Neuronal stem cell (in vitro differentiated cells): ENCODE measurements at regions not wholly inside any gene's neighbourhood (a gene's known extent, or its start where the extent isn't known, plus 50 kb on each side); places are given as distances from the start of the nearest gene placed in this dataset.

Experiments
- DNase-seq: peaks from one replicate; pipeline ENCODE4 v3.0.0-alpha.2; 2013; ENCODE audit warnings: low spot score
- H2AFZ ChIP-seq: one replicate; pipeline ENCODE4 v1.6.1; 2013; ENCODE audit warnings: mild to moderate bottlenecking, low read length, inconsistent platforms
- H2AK5ac ChIP-seq: 2 replicates; pipeline ENCODE4 v1.6.1; 2013; ENCODE audit warnings: low read depth, mild to moderate bottlenecking, inconsistent platforms, low read length, moderate library complexity, mixed read lengths
- H2BK120ac ChIP-seq: 2 replicates; pipeline ENCODE4 v1.6.1; 2013; ENCODE audit warnings: low read depth, mild to moderate bottlenecking, inconsistent platforms, low read length, moderate library complexity, mixed read lengths
- H2BK12ac ChIP-seq: one replicate; pipeline ENCODE4 v1.6.1; 2013; ENCODE audit warnings: low read length, inconsistent platforms
- H2BK15ac ChIP-seq: 2 replicates; pipeline ENCODE4 v1.6.1; 2013; ENCODE audit warnings: mild to moderate bottlenecking, low read length, inconsistent platforms, mixed read lengths
- H2BK5ac ChIP-seq: one replicate; pipeline ENCODE4 v1.6.1; 2013; ENCODE audit warnings: inconsistent platforms, mild to moderate bottlenecking, low read length, moderate library complexity
- H3K14ac ChIP-seq: one replicate; pipeline ENCODE4 v1.6.1; 2013; ENCODE audit warnings: low read length, inconsistent platforms
- H3K18ac ChIP-seq: 2 replicates; pipeline ENCODE4 v1.6.1; 2013; ENCODE audit warnings: low read length, inconsistent platforms
- H3K23ac ChIP-seq: 2 replicates; pipeline ENCODE4 v1.6.1; 2013; ENCODE audit warnings: low read depth, mild to moderate bottlenecking, mixed read lengths, low read length, inconsistent platforms; ENCODE audit not compliant: poor library complexity
- H3K27ac ChIP-seq: replicated peaks from 3 replicates; pipeline ENCODE4 v1.5.1; 2013; ENCODE audit warnings: low read length, inconsistent platforms
- H3K27me3 ChIP-seq, 3 experiments: 2 replicates each; pipeline ENCODE4 v1.6.1; 2013; ENCODE audit warnings: low read length in 3 of 3, mild to moderate bottlenecking in 2 of 3, inconsistent platforms in 1 of 3, low read depth in 1 of 3, mixed read lengths in 1 of 3, moderate library complexity in 1 of 3; ENCODE audit not compliant: control insufficient read depth in 3 of 3, insufficient read depth in 3 of 3
- H3K36me3 ChIP-seq, 2 donors: replicated peaks in 1 of 2; 2 replicates each; pipeline ENCODE4 v1.6.1; 2013; ENCODE audit warnings: low read length in 2 of 2; ENCODE audit not compliant: control insufficient read depth in 2 of 2, insufficient read depth in 2 of 2
- H3K4ac ChIP-seq: 2 replicates; pipeline ENCODE4 v1.6.1; 2013; ENCODE audit warnings: inconsistent platforms, mild to moderate bottlenecking, low read length, moderate library complexity
- H3K4me1 ChIP-seq, 2 donors: 1 replicate in 1 of 2; 2 replicates in 1 of 2; pipeline ENCODE4 v1.6.1; 2013; ENCODE audit warnings: low read length in 2 of 2, low read depth in 1 of 2; ENCODE audit not compliant: control insufficient read depth in 2 of 2, insufficient read depth in 1 of 2
- H3K4me2 ChIP-seq: one replicate; pipeline ENCODE4 v1.6.1; 2013; ENCODE audit warnings: mild to moderate bottlenecking, low read length, inconsistent platforms; ENCODE audit not compliant: insufficient read depth, poor library complexity, severe bottlenecking
- H3K4me3 ChIP-seq, 2 donors: 2 replicates each; pipeline ENCODE4 v1.5.1; 2013; ENCODE audit warnings: low read length in 2 of 2, mild to moderate bottlenecking in 2 of 2, inconsistent platforms in 1 of 2, moderate library complexity in 1 of 2
- H3K79me1 ChIP-seq: one replicate; pipeline ENCODE4 v1.6.1; 2013; ENCODE audit warnings: low read depth, mild to moderate bottlenecking, inconsistent platforms, low read length, moderate library complexity
- H3K9ac ChIP-seq: one replicate; pipeline ENCODE4 v1.6.1; 2013; ENCODE audit warnings: mild to moderate bottlenecking, low read depth, low read length, inconsistent platforms; ENCODE audit not compliant: poor library complexity
- H3K9me3 ChIP-seq, 2 donors: replicated peaks in 1 of 2; 2 replicates each; pipeline versions ENCODE3 to v1.6.1; 2013; ENCODE audit warnings: low read length in 2 of 2, mild to moderate bottlenecking in 2 of 2, inconsistent platforms in 1 of 2, low read depth in 1 of 2, mixed read lengths in 1 of 2, moderate library complexity in 1 of 2; ENCODE audit not compliant: control insufficient read depth in 2 of 2, insufficient read depth in 1 of 2
- H4K8ac ChIP-seq: one replicate; pipeline ENCODE4 v1.6.1; 2013; ENCODE audit warnings: low read depth, mild to moderate bottlenecking, inconsistent platforms, low read length, moderate library complexity
- H4K91ac ChIP-seq: one replicate; pipeline ENCODE4 v1.6.1; 2013; ENCODE audit warnings: low read length, low read depth, mild to moderate bottlenecking, inconsistent platforms; ENCODE audit not compliant: poor library complexity
- WGBS, 2 donors: extraction: QIAGEN DNeasy Blood & Tissue Kit; methylation state at CpG; one replicate each; pipeline ENCODE4 v1.1.7; 2013; ENCODE audit warnings: missing lambda C conversion rate in 2 of 2, mixed read lengths in 1 of 2; ENCODE audit not compliant: insufficient read length in 2 of 2, insufficient replicate concordance in 1 of 2; ENCODE audit errors: extremely low coverage in 2 of 2; 5-methylcytosine and 5-hydroxymethylcytosine counted together

- H2BK15ac ChIP-seq, result no peak overlapping the region
- no peak overlapping the region for H3K4ac ChIP-seq
- H4K91ac ChIP-seq, result no peak overlapping the region
- H3K27me3 ChIP-seq, result no peaks in the 10 kb centered on the region
- no peak overlapping the region for H2BK5ac ChIP-seq
- no peaks in the 10 kb centered on the region for H3K9me3 ChIP-seq
- no peak overlapping the region for H3K14ac ChIP-seq
- H3K27ac ChIP-seq, result no peak overlapping the region
- no peak overlapping the region for H2BK12ac ChIP-seq
- no peaks in the 10 kb centered on the region for H3K4me1 ChIP-seq
- H3K4me3 ChIP-seq, result no peak overlapping the region
- H3K23ac ChIP-seq, result no peak overlapping the region
- no peak overlapping the region for H2AK5ac ChIP-seq
- no peaks in the 10 kb centered on the region for H3K36me3 ChIP-seq
- WGBS, 2 donors, result no CpG with 5 or more reads among the region's 1 CpG
- H4K8ac ChIP-seq, result no peak overlapping the region
- no peaks in the 10 kb centered on the region for H3K79me1 ChIP-seq
- H2BK120ac ChIP-seq, result no peak overlapping the region
- no peak overlapping the region for H2AFZ ChIP-seq
- no peak overlapping the region for H3K18ac ChIP-seq
- H3K4me2 ChIP-seq, result no peak overlapping the region
- no peak for DNase-seq
- H3K9ac ChIP-seq, result no peak overlapping the region
Measured at GRCh38 chrX:15963858-15964257, 109.2 kb upstream of the AP1S2 start.

GRCh38 chrX:15960237-15960636, 105.6 kb upstream of the AP1S2 start:
- no peaks in the 10 kb centered on the region for H3K27me3 ChIP-seq
- no CpG with 5 or more reads among the region's 2 CpGs for WGBS, 2 donors

GRCh38 chrX:15956681-15957080, 102.1 kb upstream of the AP1S2 start:
- Histone ChIP-seq H4K8ac (no peak overlapping the region), H3K4me1 (peaks cover 1 to 13% of the 10 kb centered on the region in 2 donors), H3K4me3 (peak overlapping the region in 1 of 2 donors; percentile 2), H4K91ac (no peak overlapping the region), H3K36me3 (no peaks in the 10 kb centered on the region), H3K4me2 (peak overlapping the region; percentile 11), H3K14ac (no peak overlapping the region), H3K27me3 (no peaks in the 10 kb centered on the region), H3K27ac (peak overlapping the region; percentile 89), H2AFZ (peak overlapping the region; percentile 85), H2BK120ac (no peak overlapping the region), H3K9me3 (no peaks in the 10 kb centered on the region), H3K79me1 (no peaks in the 10 kb centered on the region), H2BK5ac (no peak overlapping the region), H3K18ac (no peak overlapping the region), H3K9ac (no peak overlapping the region), H3K23ac (no peak overlapping the region), H2BK15ac (no peak overlapping the region), H3K4ac (no peak overlapping the region), H2AK5ac (no peak overlapping the region), H2BK12ac (no peak overlapping the region)
- WGBS, 2 donors, result no CpG with 5 or more reads among the region's 9 CpGs
- peak; percentile 48 for DNase-seq

More at GRCh38 chrX:15960237-15960636, 105.6 kb upstream of the AP1S2 start:
- Histone ChIP-seq H3K14ac (no peak overlapping the region), H2AFZ (no peak overlapping the region), H2BK120ac (no peak overlapping the region), H3K4me1 (peaks cover 1 to 13% of the 10 kb centered on the region in 2 donors), H2BK5ac (no peak overlapping the region), H3K4me3 (no peak overlapping the region), H3K4ac (no peak overlapping the region), H3K79me1 (no peaks in the 10 kb centered on the region), H4K91ac (no peak overlapping the region), H4K8ac (no peak overlapping the region), H3K18ac (no peak overlapping the region), H3K23ac (no peak overlapping the region), H2BK15ac (no peak overlapping the region), H3K9ac (no peak overlapping the region), H3K36me3 (no peaks in the 10 kb centered on the region), H3K4me2 (no peak overlapping the region), H2BK12ac (no peak overlapping the region), H3K27ac (no peak overlapping the region), H3K9me3 (no peaks in the 10 kb centered on the region), H2AK5ac (no peak overlapping the region)
- DNase-seq, result no peak

- Histone ChIP-seq H3K9me3 (no peaks in the 10 kb centered on the region), H2AFZ (no peak overlapping the region), H3K9ac (no peak overlapping the region), H2BK120ac (no peak overlapping the region), H3K4me3 (no peak overlapping the region), H3K79me1 (no peaks in the 10 kb centered on the region), H3K36me3 (no peaks in the 10 kb centered on the region), H3K27ac (no peak overlapping the region), H2AK5ac (no peak overlapping the region), H2BK5ac (no peak overlapping the region), H3K4ac (no peak overlapping the region), H4K91ac (no peak overlapping the region), H4K8ac (no peak overlapping the region), H2BK15ac (no peak overlapping the region), H3K14ac (no peak overlapping the region), H3K18ac (no peak overlapping the region), H2BK12ac (no peak overlapping the region), H3K4me1 (peaks cover 1 to 13% of the 10 kb centered on the region in 2 donors), H3K4me2 (no peak overlapping the region), H3K27me3 (no peaks in the 10 kb centered on the region), H3K23ac (no peak overlapping the region)
- DNase-seq, result no peak
- no CpG with 5 or more reads among the region's 2 CpGs for WGBS, 2 donors
Measured at GRCh38 chrX:15953801-15954200, 99.2 kb upstream of the AP1S2 start.
